K562 (cell line): ENCODE measurements at regions not wholly inside any gene's neighbourhood (a gene's known extent, or its start where the extent isn't known, plus 50 kb on each side); places are given as distances from the start of the nearest gene placed in this dataset.

ENCODE experiments used
- CXXC5 ChIP-seq: fragments of 250-450 bp; sonication (Bioruptor Pico); IDR thresholded peaks from 2 replicates; pipeline ENCODE4 v1.8.0; 2022; ENCODE audit warnings: inconsistent platforms, mild to moderate bottlenecking, moderate library complexity
- GABPA ChIP-seq: fragments of 200-800 bp; sonication (Bioruptor generic); conservative IDR thresholded peaks from 2 replicates; pipeline ENCODE4 v1.6.1; 2016; ENCODE audit warnings: low read depth, missing genetic modification characterization, missing compliant biosample characterization
- HSF4 ChIP-seq: fragments of 250-450 bp; sonication (Bioruptor Pico); IDR thresholded peaks from 2 replicates; pipeline ENCODE4 v2.1.2; 2022; ENCODE audit warnings: mild to moderate bottlenecking, moderate library complexity, borderline replicate concordance
- IRF2 ChIP-seq: sonication (generic); formaldehyde crosslinking; IDR thresholded peaks from 2 replicates; pipeline ENCODE4 v1.8.1; 2022; ENCODE audit warnings: mild to moderate bottlenecking, missing genetic modification reagents
- KAT8 ChIP-seq: fragments of 450-650 bp; IDR thresholded peaks from 2 replicates; pipeline ENCODE4 v1.6.1; 2016; ENCODE audit warnings: low read depth, mild to moderate bottlenecking
- NCOA1 ChIP-seq: fragments of 450-650 bp; IDR thresholded peaks from 2 replicates; pipeline ENCODE4 v1.6.1; 2016; ENCODE audit warnings: low read depth
- NFIC ChIP-seq: fragments of 450-650 bp; IDR thresholded peaks from 2 replicates; pipeline ENCODE4 v1.6.1; 2017; ENCODE audit warnings: mild to moderate bottlenecking, inconsistent platforms
- NRF1 ChIP-seq, 2 experiments: fragments of 450-650 bp; IDR thresholded peaks in 1 of 2; conservative IDR thresholded peaks in 1 of 2; 2 replicates each; pipeline ENCODE4 v1.6.1; 2014; ENCODE audit warnings: mild to moderate bottlenecking in 2 of 2
- TF ChIP-seq, protein P1 (sequence below), 2 experiments: fragments of 450-650 bp in 1 of 2; sonication (generic) in 1 of 2; formaldehyde crosslinking in 1 of 2; IDR thresholded peaks; 2 replicates each; pipeline versions ENCODE4 v1.7.1 to v1.9.0; 2016 to 2022; ENCODE audit warnings: inconsistent platforms in 1 of 2, mild to moderate bottlenecking in 1 of 2, missing genetic modification reagents in 1 of 2
- TF ChIP-seq, protein P2 (sequence below): sonication (generic); formaldehyde crosslinking; IDR thresholded peaks from 2 replicates; pipeline ENCODE4 v1.8.0; 2022; ENCODE audit warnings: mild to moderate bottlenecking, low read depth, missing genetic modification reagents
- TF ChIP-seq, protein P3 (sequence below): sonication (generic); formaldehyde crosslinking; IDR thresholded peaks from 2 replicates; pipeline ENCODE4 v1.8.1; 2023; ENCODE audit warnings: mild to moderate bottlenecking, missing genetic modification reagents
- TF ChIP-seq, protein P4 (sequence below): fragments of 450-650 bp; formaldehyde crosslinking; IDR thresholded peaks from 2 replicates; pipeline ENCODE4 v1.4.0; 2020; ENCODE audit warnings: mild to moderate bottlenecking, moderate library complexity

DNA sequence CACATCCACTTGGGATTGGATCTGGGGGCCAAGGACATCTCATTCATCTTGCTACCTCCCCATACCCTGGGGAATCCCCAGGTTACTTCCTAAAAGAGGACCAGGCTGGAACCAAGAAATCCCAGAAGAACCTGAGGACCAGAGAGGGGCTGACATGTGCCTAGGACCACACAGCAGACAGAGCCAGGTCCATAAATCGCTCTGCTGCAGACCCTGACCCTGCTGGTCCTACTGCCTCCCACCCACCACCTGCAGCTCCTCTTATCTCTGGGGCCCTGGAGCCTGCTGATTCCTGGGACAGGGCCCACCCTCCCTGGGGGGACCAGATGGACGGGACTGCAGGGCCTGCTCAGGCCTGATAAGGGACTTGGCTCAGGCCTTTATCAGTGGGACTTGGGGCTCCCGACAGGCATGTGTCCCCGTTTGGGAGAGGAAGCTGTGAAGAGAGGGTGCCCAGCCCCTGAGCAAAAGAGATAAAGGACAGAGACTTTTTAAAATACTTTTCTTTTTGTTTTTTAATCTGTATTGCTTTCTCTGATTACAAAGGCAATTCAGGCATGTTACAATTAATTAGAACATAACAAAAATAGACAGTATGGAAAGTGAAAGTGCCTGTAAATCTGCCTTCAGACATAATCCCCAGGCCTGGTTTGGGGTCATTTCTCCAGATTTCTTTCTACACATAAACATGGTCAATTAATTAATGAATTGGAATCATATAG is 101.3 kb upstream of the LARP1 start (continued):
- TF ChIP-seq, protein P1, sequence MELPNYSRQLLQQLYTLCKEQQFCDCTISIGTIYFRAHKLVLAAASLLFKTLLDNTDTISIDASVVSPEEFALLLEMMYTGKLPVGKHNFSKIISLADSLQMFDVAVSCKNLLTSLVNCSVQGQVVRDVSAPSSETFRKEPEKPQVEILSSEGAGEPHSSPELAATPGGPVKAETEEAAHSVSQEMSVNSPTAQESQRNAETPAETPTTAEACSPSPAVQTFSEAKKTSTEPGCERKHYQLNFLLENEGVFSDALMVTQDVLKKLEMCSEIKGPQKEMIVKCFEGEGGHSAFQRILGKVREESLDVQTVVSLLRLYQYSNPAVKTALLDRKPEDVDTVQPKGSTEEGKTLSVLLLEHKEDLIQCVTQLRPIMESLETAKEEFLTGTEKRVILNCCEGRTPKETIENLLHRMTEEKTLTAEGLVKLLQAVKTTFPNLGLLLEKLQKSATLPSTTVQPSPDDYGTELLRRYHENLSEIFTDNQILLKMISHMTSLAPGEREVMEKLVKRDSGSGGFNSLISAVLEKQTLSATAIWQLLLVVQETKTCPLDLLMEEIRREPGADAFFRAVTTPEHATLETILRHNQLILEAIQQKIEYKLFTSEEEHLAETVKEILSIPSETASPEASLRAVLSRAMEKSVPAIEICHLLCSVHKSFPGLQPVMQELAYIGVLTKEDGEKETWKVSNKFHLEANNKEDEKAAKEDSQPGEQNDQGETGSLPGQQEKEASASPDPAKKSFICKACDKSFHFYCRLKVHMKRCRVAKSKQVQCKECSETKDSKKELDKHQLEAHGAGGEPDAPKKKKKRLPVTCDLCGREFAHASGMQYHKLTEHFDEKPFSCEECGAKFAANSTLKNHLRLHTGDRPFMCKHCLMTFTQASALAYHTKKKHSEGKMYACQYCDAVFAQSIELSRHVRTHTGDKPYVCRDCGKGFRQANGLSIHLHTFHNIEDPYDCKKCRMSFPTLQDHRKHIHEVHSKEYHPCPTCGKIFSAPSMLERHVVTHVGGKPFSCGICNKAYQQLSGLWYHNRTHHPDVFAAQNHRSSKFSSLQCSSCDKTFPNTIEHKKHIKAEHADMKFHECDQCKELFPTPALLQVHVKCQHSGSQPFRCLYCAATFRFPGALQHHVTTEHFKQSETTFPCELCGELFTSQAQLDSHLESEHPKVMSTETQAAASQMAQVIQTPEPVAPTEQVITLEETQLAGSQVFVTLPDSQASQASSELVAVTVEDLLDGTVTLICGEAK (IDR thresholded peaks at IDR 0.05): no peak
- TF ChIP-seq, protein P1 (CRISPR knock-in tag; IDR thresholded peaks at IDR 0.05): no peak
- TF ChIP-seq, protein P2, sequence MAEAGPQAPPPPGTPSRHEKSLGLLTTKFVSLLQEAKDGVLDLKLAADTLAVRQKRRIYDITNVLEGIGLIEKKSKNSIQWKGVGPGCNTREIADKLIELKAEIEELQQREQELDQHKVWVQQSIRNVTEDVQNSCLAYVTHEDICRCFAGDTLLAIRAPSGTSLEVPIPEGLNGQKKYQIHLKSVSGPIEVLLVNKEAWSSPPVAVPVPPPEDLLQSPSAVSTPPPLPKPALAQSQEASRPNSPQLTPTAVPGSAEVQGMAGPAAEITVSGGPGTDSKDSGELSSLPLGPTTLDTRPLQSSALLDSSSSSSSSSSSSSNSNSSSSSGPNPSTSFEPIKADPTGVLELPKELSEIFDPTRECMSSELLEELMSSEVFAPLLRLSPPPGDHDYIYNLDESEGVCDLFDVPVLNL (CRISPR knock-in tag): no peak
- TF ChIP-seq HSF4 (CRISPR knock-in tag): peak; percentile 72; the same call in 1 of the 2 replicates
- TF ChIP-seq NRF1 (conservative IDR thresholded peaks at IDR 0.05 in 1 of 2, IDR thresholded peaks at IDR 0.05 in 1 of 2): peak; percentile 34 to 38; a peak in 3 of 4 replicates
- no peak for TF ChIP-seq IRF2
- peak; percentile 96 for TF ChIP-seq NCOA1
- TF ChIP-seq KAT8: no peak
- peak; percentile 99 for TF ChIP-seq CXXC5 (CRISPR knock-in tag)
- TF ChIP-seq GABPA (tag): peak; percentile 57
- TF ChIP-seq NFIC: peak; percentile 100
- TF ChIP-seq, protein P3, sequence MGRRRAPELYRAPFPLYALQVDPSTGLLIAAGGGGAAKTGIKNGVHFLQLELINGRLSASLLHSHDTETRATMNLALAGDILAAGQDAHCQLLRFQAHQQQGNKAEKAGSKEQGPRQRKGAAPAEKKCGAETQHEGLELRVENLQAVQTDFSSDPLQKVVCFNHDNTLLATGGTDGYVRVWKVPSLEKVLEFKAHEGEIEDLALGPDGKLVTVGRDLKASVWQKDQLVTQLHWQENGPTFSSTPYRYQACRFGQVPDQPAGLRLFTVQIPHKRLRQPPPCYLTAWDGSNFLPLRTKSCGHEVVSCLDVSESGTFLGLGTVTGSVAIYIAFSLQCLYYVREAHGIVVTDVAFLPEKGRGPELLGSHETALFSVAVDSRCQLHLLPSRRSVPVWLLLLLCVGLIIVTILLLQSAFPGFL: no peak
- TF ChIP-seq, protein P4, sequence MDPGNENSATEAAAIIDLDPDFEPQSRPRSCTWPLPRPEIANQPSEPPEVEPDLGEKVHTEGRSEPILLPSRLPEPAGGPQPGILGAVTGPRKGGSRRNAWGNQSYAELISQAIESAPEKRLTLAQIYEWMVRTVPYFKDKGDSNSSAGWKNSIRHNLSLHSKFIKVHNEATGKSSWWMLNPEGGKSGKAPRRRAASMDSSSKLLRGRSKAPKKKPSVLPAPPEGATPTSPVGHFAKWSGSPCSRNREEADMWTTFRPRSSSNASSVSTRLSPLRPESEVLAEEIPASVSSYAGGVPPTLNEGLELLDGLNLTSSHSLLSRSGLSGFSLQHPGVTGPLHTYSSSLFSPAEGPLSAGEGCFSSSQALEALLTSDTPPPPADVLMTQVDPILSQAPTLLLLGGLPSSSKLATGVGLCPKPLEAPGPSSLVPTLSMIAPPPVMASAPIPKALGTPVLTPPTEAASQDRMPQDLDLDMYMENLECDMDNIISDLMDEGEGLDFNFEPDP (CRISPR knock-in tag): peak; percentile 96
